ENCODE measurements at regions not wholly inside any gene's neighbourhood (a gene's known extent, or its start where the extent isn't known, plus 50 kb on each side); places are given as distances from the start of the nearest gene placed in this dataset.

- no peak overlapping the region for H3K9ac ChIP-seq (ENCODE audit: low read length)
- H3K4me1 ChIP-seq (ENCODE audit: insufficient read depth, low read length), result no peaks in the 10 kb centered on the region
- CTCF ChIA-PET, result no interaction called here
- no peak overlapping the region for H3K27ac ChIP-seq (ENCODE audit: low read length)
- no peaks in the 10 kb centered on the region for H3F3A ChIP-seq (ENCODE audit: low read length, unreplicated experiment)
- BruUV-seq (replicated peaks), result no TSS peak
- POLR2A ChIA-PET (ENCODE audit: unreplicated experiment), result interaction anchor here (0.7 kb wide), 1 partner anchor 210 kb away, joined by 3 read pairs; no protein-coding TSS in a partner anchor
- H4K20me1 ChIP-seq (ENCODE audit: low read length), result no peaks in the 10 kb centered on the region
- no peaks in the 10 kb centered on the region for H3K27me3 ChIP-seq (ENCODE audit: low read length)
- no peak for TF ChIP-seq EZH2 (IDR thresholded peaks at IDR 0.05; ENCODE audit: low read length, unreplicated experiment)
- TF ChIP-seq CTCF (conservative IDR thresholded peaks at IDR 0.05; ENCODE audit: low read depth, low read length), result no peak
- TF ChIP-seq EZH2phosphoT487 (IDR thresholded peaks at IDR 0.05; ENCODE audit: borderline replicate concordance, low read length), result no peak
- no peak overlapping the region for H3K4me3 ChIP-seq (ENCODE audit: low read length)
- DNase-seq (no peak), ATAC-seq (no peak)
- no peaks in the 10 kb centered on the region for H3K9me2 ChIP-seq (replicated peaks; ENCODE audit: low read length)
- intact Hi-C loops (cut with micrococcal nuclease), result no loop called here
- H3K79me2 ChIP-seq (ENCODE audit: low read length), result no peaks in the 10 kb centered on the region
- H3K4me2 ChIP-seq (ENCODE audit: low read length), result no peak overlapping the region
- H2AFZ ChIP-seq (ENCODE audit: low read length), result no peak overlapping the region
- no peaks in the 10 kb centered on the region for H3K36me3 ChIP-seq (ENCODE audit: low read depth, low read length)
- H3K9me3 ChIP-seq (ENCODE audit: low read length), result no peaks in the 10 kb centered on the region
Measured at GRCh38 chr10:3438606-3439005, 266.0 kb upstream of the PITRM1 start.

GRCh38 chr10:3435671-3436070 lies 263.1 kb upstream of the PITRM1 start:
- Histone ChIP-seq H4K20me1 (ENCODE audit: low read length) (no peaks in the 10 kb centered on the region), H3K79me2 (ENCODE audit: low read length) (no peaks in the 10 kb centered on the region), H3K4me3 (ENCODE audit: low read length) (no peak overlapping the region), H3K27me3 (ENCODE audit: low read length) (no peaks in the 10 kb centered on the region), H3K27ac (ENCODE audit: low read length) (no peak overlapping the region), H3K9ac (ENCODE audit: low read length) (no peak overlapping the region), H2AFZ (ENCODE audit: low read length) (no peak overlapping the region), H3K4me2 (ENCODE audit: low read length) (no peak overlapping the region; the same call in 1 of the 2 replicates), H3F3A (ENCODE audit: low read length, unreplicated experiment) (no peaks in the 10 kb centered on the region), H3K9me3 (ENCODE audit: low read length) (no peaks in the 10 kb centered on the region), H3K9me2 (replicated peaks; ENCODE audit: low read length) (no peaks in the 10 kb centered on the region), H3K36me3 (ENCODE audit: low read depth, low read length) (no peaks in the 10 kb centered on the region), H3K4me1 (ENCODE audit: insufficient read depth, low read length) (no peaks in the 10 kb centered on the region)
- ATAC-seq (peak; percentile 58; the same call in 1 of the 2 replicates), DNase-seq (peak; percentile 2)
- POLR2A ChIA-PET (ENCODE audit: unreplicated experiment), result no interaction called here
- intact Hi-C loops (cut with micrococcal nuclease), result no loop called here
- CTCF ChIA-PET, result interaction anchor here (0.6 kb wide), 1 partner anchor 148 kb away, joined by 3 read pairs; no protein-coding TSS in a partner anchor
- no TSS peak for BruUV-seq (replicated peaks)
- TF ChIP-seq EZH2phosphoT487 (IDR thresholded peaks at IDR 0.05; ENCODE audit: borderline replicate concordance, low read length) (no peak), CTCF (conservative IDR thresholded peaks at IDR 0.05; ENCODE audit: low read depth, low read length) (no peak), EZH2 (IDR thresholded peaks at IDR 0.05; ENCODE audit: low read length, unreplicated experiment) (no peak)

- Histone ChIP-seq H3K27ac (ENCODE audit: low read length) (no peak overlapping the region), H3K4me3 (ENCODE audit: low read length) (no peak overlapping the region), H3K4me2 (ENCODE audit: low read length) (no peak overlapping the region), H2AFZ (ENCODE audit: low read length) (no peak overlapping the region), H3K36me3 (ENCODE audit: low read depth, low read length) (no peaks in the 10 kb centered on the region), H3K79me2 (ENCODE audit: low read length) (no peaks in the 10 kb centered on the region), H3K27me3 (ENCODE audit: low read length) (no peaks in the 10 kb centered on the region), H3K4me1 (ENCODE audit: insufficient read depth, low read length) (no peaks in the 10 kb centered on the region), H4K20me1 (ENCODE audit: low read length) (no peaks in the 10 kb centered on the region), H3K9ac (ENCODE audit: low read length) (no peak overlapping the region), H3K9me3 (ENCODE audit: low read length) (no peaks in the 10 kb centered on the region), H3K9me2 (replicated peaks; ENCODE audit: low read length) (no peaks in the 10 kb centered on the region), H3F3A (ENCODE audit: low read length, unreplicated experiment) (no peaks in the 10 kb centered on the region)
- intact Hi-C loops (cut with micrococcal nuclease), result no loop called here
- POLR2A ChIA-PET (ENCODE audit: unreplicated experiment), result no interaction called here
- no TSS peak for BruUV-seq (replicated peaks)
- ATAC-seq (no peak), DNase-seq (no peak)
- CTCF ChIA-PET, result no interaction called here
- TF ChIP-seq EZH2phosphoT487 (IDR thresholded peaks at IDR 0.05; ENCODE audit: borderline replicate concordance, low read length) (no peak), EZH2 (IDR thresholded peaks at IDR 0.05; ENCODE audit: low read length, unreplicated experiment) (no peak), CTCF (conservative IDR thresholded peaks at IDR 0.05; ENCODE audit: low read depth, low read length) (no peak)
Measured at GRCh38 chr10:3433988-3434387, 261.4 kb upstream of the PITRM1 start.

Measured in PC-3 (cell line).